Ovary (tissue), 7 donors: ENCODE measurements at regions not wholly inside any gene's neighbourhood (a gene's known extent, or its start where the extent isn't known, plus 50 kb on each side); places are given as distances from the start of the nearest gene placed in this dataset.

ENCODE experiments used
- DNase-seq, 5 donors: peaks; one replicate each; pipeline ENCODE4 v3.0.0-alpha.2; 2019 to 2020
- H3K27ac ChIP-seq, 2 donors: fragments of 200-600 bp; one replicate each; pipeline versions ENCODE4 v1.5.1 to v1.8.0; 2019 to 2022
- H3K27me3 ChIP-seq: fragments of 200-600 bp; one replicate; pipeline ENCODE4 v1.8.0; 2022
- H3K36me3 ChIP-seq: fragments of 200-600 bp; sonication (generic); one replicate; pipeline ENCODE4 v1.5.1; 2019
- H3K4me1 ChIP-seq: one replicate; pipeline ENCODE4 v1.8.1; 2013; ENCODE audit warnings: mild to moderate bottlenecking, moderate library complexity; ENCODE audit not compliant: insufficient read depth
- H3K4me3 ChIP-seq: fragments of 200-600 bp; sonication (generic); one replicate; pipeline ENCODE4 v1.5.1; 2017
- H3K9me3 ChIP-seq, 2 donors: fragments of 200-600 bp in 1 of 2; sonication (generic) in 1 of 2; one replicate each; pipeline versions ENCODE4 v1.5.1 to v1.8.1; 2013 to 2019; ENCODE audit warnings: mild to moderate bottlenecking in 1 of 2, moderate library complexity in 1 of 2
- EP300 ChIP-seq: sonication (generic); formaldehyde crosslinking; IDR thresholded peaks from one replicate; pipeline ENCODE4 v1.6.1; 2017; ENCODE audit warnings: antibody characterized with exemption
- POLR2A ChIP-seq: fragments of 450-650 bp; IDR thresholded peaks from one replicate; pipeline ENCODE4 v1.6.1; 2017; ENCODE audit warnings: antibody characterized with exemption, mild to moderate bottlenecking, moderate library complexity
- WGBS, 3 donors: extraction: QIAGEN DNeasy Blood & Tissue Kit in 1 of 3; methylation state at CpG; one replicate each; pipeline versions ENCODE4 v1.1.5 to v1.1.7; 2013 to 2017; 5-methylcytosine and 5-hydroxymethylcytosine counted together
- intact Hi-C, 4 donors: fragments of 100-400 bp; cut with DNase I; formaldehyde crosslinking; loops; one replicate each; pipeline versions ENCODE4 v1.11.0 to v1.15.1; 2022 to 2023
- TF ChIP-seq, protein P1 (sequence below), 3 donors: fragments of 450-650 bp in 2 of 3; fragments of 200-600 bp in 1 of 3; IDR thresholded peaks; one replicate each; pipeline versions ENCODE4 v1.5.1 to v1.8.0; 2016 to 2022; ENCODE audit warnings: antibody characterized with exemption in 3 of 3, mild to moderate bottlenecking in 1 of 3
- donor health status: DM: no; HTN: no; CAD: no; lungs with moderate emphysema.
- donor health status: DM: no; HTN: no; CAD: no.
- donor health status: Bipolar disorder and iron deficiency.
- donor health status: DM: no; HTN: no; CAD: no.
- donor health status: DM: yes; HTN: yes; CAD: no.

DNA sequence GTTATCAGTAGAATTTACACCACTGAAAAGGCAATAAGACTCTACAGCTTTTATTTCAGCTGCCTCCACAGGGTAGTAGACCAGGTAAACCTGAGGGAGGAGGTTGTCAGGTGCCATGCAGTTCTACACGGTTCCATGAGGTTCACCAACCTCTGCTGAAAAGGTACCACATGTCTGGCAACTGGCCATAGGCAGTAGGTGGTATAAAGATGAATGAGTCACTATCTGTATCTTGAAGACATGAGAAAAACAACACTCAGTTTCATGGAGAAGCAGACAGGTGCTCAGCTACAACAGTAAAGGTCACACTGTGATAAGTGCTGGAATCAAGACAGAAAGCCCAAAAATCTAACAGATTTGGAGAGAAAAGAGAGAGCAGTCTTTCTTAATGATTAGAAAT is 145.4 kb downstream of the PTGER3 start:
- no peaks in the 10 kb centered on the region for H3K36me3 ChIP-seq
- TF ChIP-seq, protein P1, sequence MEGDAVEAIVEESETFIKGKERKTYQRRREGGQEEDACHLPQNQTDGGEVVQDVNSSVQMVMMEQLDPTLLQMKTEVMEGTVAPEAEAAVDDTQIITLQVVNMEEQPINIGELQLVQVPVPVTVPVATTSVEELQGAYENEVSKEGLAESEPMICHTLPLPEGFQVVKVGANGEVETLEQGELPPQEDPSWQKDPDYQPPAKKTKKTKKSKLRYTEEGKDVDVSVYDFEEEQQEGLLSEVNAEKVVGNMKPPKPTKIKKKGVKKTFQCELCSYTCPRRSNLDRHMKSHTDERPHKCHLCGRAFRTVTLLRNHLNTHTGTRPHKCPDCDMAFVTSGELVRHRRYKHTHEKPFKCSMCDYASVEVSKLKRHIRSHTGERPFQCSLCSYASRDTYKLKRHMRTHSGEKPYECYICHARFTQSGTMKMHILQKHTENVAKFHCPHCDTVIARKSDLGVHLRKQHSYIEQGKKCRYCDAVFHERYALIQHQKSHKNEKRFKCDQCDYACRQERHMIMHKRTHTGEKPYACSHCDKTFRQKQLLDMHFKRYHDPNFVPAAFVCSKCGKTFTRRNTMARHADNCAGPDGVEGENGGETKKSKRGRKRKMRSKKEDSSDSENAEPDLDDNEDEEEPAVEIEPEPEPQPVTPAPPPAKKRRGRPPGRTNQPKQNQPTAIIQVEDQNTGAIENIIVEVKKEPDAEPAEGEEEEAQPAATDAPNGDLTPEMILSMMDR (IDR thresholded peaks at IDR 0.05) = no peak
- TF ChIP-seq POLR2A (no peak), EP300 (no peak)
- WGBS, 3 donors = 48 to 67% (median 54%) methylated on average over 1 of the region's 1 CpG
- no peak for DNase-seq
- no peaks in the 10 kb centered on the region for H3K4me1 ChIP-seq
- no peaks in the 10 kb centered on the region for H3K27me3 ChIP-seq
- intact Hi-C loops = no loop called here
- H3K9me3 ChIP-seq = no peaks in the 10 kb centered on the region
- no peak overlapping the region for H3K27ac ChIP-seq
- H3K4me3 ChIP-seq = no peak overlapping the region

DNA sequence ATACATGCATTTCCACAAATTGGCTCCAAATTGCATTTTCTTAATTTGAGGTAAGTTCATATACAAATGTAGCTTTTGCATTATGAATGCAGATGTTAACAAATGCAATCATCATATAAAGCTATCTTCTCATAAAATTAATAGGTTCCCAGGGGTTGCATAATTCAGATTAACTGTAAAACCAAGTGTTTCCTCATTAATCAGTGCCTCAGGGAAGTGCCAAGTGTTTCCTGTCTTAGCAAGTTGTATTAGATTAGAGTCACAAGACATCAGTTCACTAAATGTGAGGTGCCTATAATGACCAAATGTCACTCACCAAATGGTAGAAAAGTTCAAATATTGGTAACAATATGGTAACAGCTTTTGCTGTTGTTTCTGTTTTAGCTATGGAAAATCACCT is 140.8 kb downstream of the PTGER3 start:
- Histone ChIP-seq H3K27me3 (no peaks in the 10 kb centered on the region), H3K9me3 (no peaks in the 10 kb centered on the region), H3K4me1 (no peaks in the 10 kb centered on the region), H3K4me3 (no peak overlapping the region), H3K36me3 (no peaks in the 10 kb centered on the region), H3K27ac (no peak overlapping the region)
- TF ChIP-seq EP300 = no peak
- TF ChIP-seq, protein P1 (IDR thresholded peaks at IDR 0.05) = no peak
- no peak for TF ChIP-seq POLR2A
- intact Hi-C loops = no loop called here
- no peak for DNase-seq

DNA sequence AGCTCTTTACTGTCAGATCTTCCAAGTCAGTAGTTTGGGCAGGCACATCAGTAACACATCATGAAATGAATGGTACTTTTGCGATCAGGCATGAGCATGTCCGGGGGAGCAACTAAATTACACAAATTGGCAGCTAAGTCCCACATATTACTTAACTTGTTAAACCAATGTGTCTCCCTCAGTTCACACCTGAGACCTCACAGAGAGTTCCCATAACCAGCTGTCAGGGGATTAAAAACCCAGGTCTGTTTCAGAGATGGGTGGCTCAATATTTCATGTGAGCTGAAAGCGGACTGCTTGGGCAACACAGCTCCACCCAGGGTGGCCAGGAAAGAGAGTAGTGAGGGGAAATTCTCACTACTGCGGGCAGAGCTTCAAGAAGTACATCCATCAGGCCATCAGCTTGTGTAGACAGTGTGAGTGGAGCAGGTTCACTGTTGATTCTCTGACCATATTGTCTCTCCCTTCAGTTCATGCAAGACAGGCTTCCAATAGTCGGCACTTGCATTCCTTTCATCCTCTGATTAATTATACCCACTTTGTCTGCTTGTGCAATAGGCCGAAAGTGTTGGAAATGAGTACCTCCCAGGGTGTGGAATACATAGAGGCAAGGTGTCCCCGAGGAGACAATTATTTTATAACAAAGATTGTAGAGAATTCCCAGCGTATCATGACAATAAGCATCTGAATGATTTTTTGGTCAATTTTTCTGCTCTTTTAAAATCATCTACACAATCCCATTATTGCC is 139.9 kb downstream of the PTGER3 start:
- Histone ChIP-seq H3K27me3 (no peaks in the 10 kb centered on the region), H3K36me3 (no peaks in the 10 kb centered on the region), H3K4me3 (no peak overlapping the region), H3K27ac (no peak overlapping the region), H3K9me3 (no peaks in the 10 kb centered on the region), H3K4me1 (no peaks in the 10 kb centered on the region)
- TF ChIP-seq, protein P1 (IDR thresholded peaks at IDR 0.05) = no peak
- TF ChIP-seq EP300 = no peak
- TF ChIP-seq POLR2A = no peak
- 86 to 91% (median 88%) methylated on average over 8 of the region's 8 CpGs for WGBS, 3 donors
- no peak for DNase-seq
- intact Hi-C loops = loop anchor here in 1 of 4 donors (1.0 kb wide), 1 partner anchor 9 kb away; no protein-coding TSS in a partner anchor

DNA sequence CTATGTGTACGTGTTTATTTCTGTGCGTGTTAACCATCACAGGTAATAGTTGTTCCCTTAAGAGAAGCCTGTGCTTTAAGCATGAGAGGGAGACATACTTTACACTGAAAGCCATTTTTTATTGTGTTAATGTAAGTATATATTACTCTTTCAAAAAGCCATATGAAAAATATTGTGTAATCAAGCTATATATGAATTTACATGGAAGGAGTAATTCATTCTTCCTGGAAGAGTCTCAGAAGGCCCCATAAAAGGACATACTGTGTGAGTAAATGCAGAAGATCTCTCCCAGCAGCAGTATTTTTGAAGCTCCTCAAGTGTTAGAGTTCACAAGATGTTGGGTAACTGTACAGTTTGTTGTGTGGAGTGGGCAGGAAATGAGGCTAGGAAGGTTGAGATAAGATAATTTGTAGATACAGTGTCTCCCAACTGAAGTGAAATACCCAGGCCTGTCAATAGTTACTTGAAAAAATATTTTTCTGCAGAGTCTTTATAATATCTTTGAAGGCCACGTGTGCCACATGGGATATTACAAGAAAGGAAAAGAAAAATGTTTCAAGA is 138.3 kb downstream of the PTGER3 start:
- H3K27me3 ChIP-seq = no peaks in the 10 kb centered on the region
- H3K27ac ChIP-seq = no peak overlapping the region
- H3K4me3 ChIP-seq = no peak overlapping the region
- 78 to 82% (median 82%) methylated on average over 3 of the region's 3 CpGs for WGBS, 3 donors
- H3K36me3 ChIP-seq = no peaks in the 10 kb centered on the region
- H3K4me1 ChIP-seq = no peaks in the 10 kb centered on the region
- no peak for DNase-seq
- H3K9me3 ChIP-seq = no peaks in the 10 kb centered on the region
- intact Hi-C loops = no loop called here
- TF ChIP-seq POLR2A (no peak), EP300 (no peak)
- TF ChIP-seq, protein P1 (IDR thresholded peaks at IDR 0.05) = no peak
